HAP-1 (cell line): ENCODE measurements at regions not wholly inside any gene's neighbourhood (a gene's known extent, or its start where the extent isn't known, plus 50 kb on each side); places are given as distances from the start of the nearest gene placed in this dataset.

Experiments
- DNase-seq, 2 experiments: peaks; one replicate each; pipeline ENCODE4 v3.0.0-alpha.2; 2016 to 2020; ENCODE audit warnings: low spot score in 2 of 2
- H3K27me3 ChIP-seq: fragments of 250-450 bp; sonication (Bioruptor Pico); 2 replicates; pipeline ENCODE4 v1.5.1; 2020; ENCODE audit warnings: low read depth, mild to moderate bottlenecking, moderate library complexity
- H3K36me3 ChIP-seq: fragments of 250-450 bp; sonication (Bioruptor Pico); replicated peaks from 2 replicates; pipeline ENCODE4 v1.5.1; 2020; ENCODE audit warnings: mild to moderate bottlenecking
- H3K4me1 ChIP-seq: fragments of 250-450 bp; sonication (Bioruptor Pico); 2 replicates; pipeline ENCODE4 v1.5.1; 2020; ENCODE audit warnings: mild to moderate bottlenecking
- H3K4me3 ChIP-seq: fragments of 250-450 bp; sonication (Bioruptor Pico); 2 replicates; pipeline ENCODE4 v1.5.1; 2020; ENCODE audit warnings: mild to moderate bottlenecking, moderate library complexity
- H3K9me3 ChIP-seq: fragments of 250-450 bp; sonication (Bioruptor Pico); 2 replicates; pipeline ENCODE4 v1.5.1; 2020; ENCODE audit warnings: mild to moderate bottlenecking, moderate library complexity
- in situ Hi-C: fragments of 300-500 bp; cut with MboI; formaldehyde crosslinking; loops from 3 replicates; pipeline ENCODE4 v1.14.3; 2020; ENCODE audit warnings: low sequenced_read_pairs, inconsistent platforms, mixed read lengths

GRCh38 chr13:21757763-21758162 is 86.9 kb downstream of the FGF9 start:
- in situ Hi-C loops, result no loop called here
- H3K36me3 ChIP-seq, result no peaks in the 10 kb centered on the region
- no peaks in the 10 kb centered on the region for H3K4me1 ChIP-seq
- DNase-seq, result no peak
- H3K27me3 ChIP-seq, result no peaks in the 10 kb centered on the region
- H3K4me3 ChIP-seq, result no peak overlapping the region
- H3K9me3 ChIP-seq, result no peaks in the 10 kb centered on the region

GRCh38 chr13:21758441-21758840 is 87.6 kb downstream of the FGF9 start:
- H3K9me3 ChIP-seq, result no peaks in the 10 kb centered on the region
- in situ Hi-C loops, result no loop called here
- no peak overlapping the region for H3K4me3 ChIP-seq
- no peaks in the 10 kb centered on the region for H3K36me3 ChIP-seq
- no peaks in the 10 kb centered on the region for H3K27me3 ChIP-seq
- DNase-seq, result no peak
- no peaks in the 10 kb centered on the region for H3K4me1 ChIP-seq

- no peak for DNase-seq
- no peak overlapping the region for H3K4me3 ChIP-seq
- H3K27me3 ChIP-seq, result no peaks in the 10 kb centered on the region
- no peaks in the 10 kb centered on the region for H3K4me1 ChIP-seq
- H3K9me3 ChIP-seq, result no peaks in the 10 kb centered on the region
- in situ Hi-C loops, result no loop called here
- no peaks in the 10 kb centered on the region for H3K36me3 ChIP-seq
Measured at GRCh38 chr13:21759463-21759862, 88.6 kb downstream of the FGF9 start.

GRCh38 chr13:21759911-21760310 is 89.0 kb downstream of the FGF9 start:
- in situ Hi-C loops, result no loop called here
- H3K36me3 ChIP-seq, result no peaks in the 10 kb centered on the region
- no peaks in the 10 kb centered on the region for H3K27me3 ChIP-seq
- no peak for DNase-seq
- H3K4me1 ChIP-seq, result no peaks in the 10 kb centered on the region
- H3K9me3 ChIP-seq, result no peaks in the 10 kb centered on the region
- H3K4me3 ChIP-seq, result no peak overlapping the region

- Histone ChIP-seq H3K27me3 (no peaks in the 10 kb centered on the region), H3K4me3 (no peak overlapping the region), H3K4me1 (no peaks in the 10 kb centered on the region), H3K9me3 (no peaks in the 10 kb centered on the region), H3K36me3 (no peaks in the 10 kb centered on the region)
- no peak for DNase-seq
- in situ Hi-C loops, result no loop called here
Measured at GRCh38 chr13:21761770-21762169, 90.9 kb downstream of the FGF9 start.

GRCh38 chr13:21762512-21762911 is 91.6 kb downstream of the FGF9 start:
- in situ Hi-C loops, result no loop called here
- no peaks in the 10 kb centered on the region for H3K27me3 ChIP-seq

GRCh38 chr13:21767032-21767431 is 96.2 kb downstream of the FGF9 start:
- Histone ChIP-seq H3K4me3 (no peak overlapping the region), H3K9me3 (no peaks in the 10 kb centered on the region), H3K4me1 (no peaks in the 10 kb centered on the region), H3K36me3 (no peaks in the 10 kb centered on the region), H3K27me3 (no peaks in the 10 kb centered on the region)
- in situ Hi-C loops, result no loop called here
- no peak for DNase-seq

More at GRCh38 chr13:21762512-21762911, 91.6 kb downstream of the FGF9 start:
- no peak for DNase-seq
- H3K4me1 ChIP-seq, result no peaks in the 10 kb centered on the region
- H3K4me3 ChIP-seq, result no peak overlapping the region
- no peaks in the 10 kb centered on the region for H3K36me3 ChIP-seq
- H3K9me3 ChIP-seq, result no peaks in the 10 kb centered on the region

- Histone ChIP-seq H3K27me3 (no peaks in the 10 kb centered on the region), H3K9me3 (peaks cover 2% of the 10 kb centered on the region; the same call in 1 of the 2 replicates), H3K36me3 (no peaks in the 10 kb centered on the region), H3K4me3 (no peak overlapping the region), H3K4me1 (no peaks in the 10 kb centered on the region)
- DNase-seq, result no peak
- in situ Hi-C loops, result no loop called here
Measured at GRCh38 chr13:21771075-21771474, 100.2 kb downstream of the FGF9 start.

GRCh38 chr13:21777166-21777565 is 106.3 kb downstream of the FGF9 start:
- Histone ChIP-seq H3K36me3 (no peaks in the 10 kb centered on the region), H3K9me3 (peaks cover 2% of the 10 kb centered on the region; the same call in 1 of the 2 replicates), H3K4me3 (no peak overlapping the region), H3K27me3 (no peaks in the 10 kb centered on the region), H3K4me1 (no peaks in the 10 kb centered on the region)
- in situ Hi-C loops, result loop anchor here (25.0 kb wide), 1 partner anchor 110 kb away; no protein-coding TSS in a partner anchor
- DNase-seq, result no peak

- H3K4me3 ChIP-seq, result no peak overlapping the region
- no peak for DNase-seq
- peaks cover 2% of the 10 kb centered on the region; the same call in 1 of the 2 replicates for H3K9me3 ChIP-seq
- no peaks in the 10 kb centered on the region for H3K27me3 ChIP-seq
- H3K36me3 ChIP-seq, result no peaks in the 10 kb centered on the region
- no peaks in the 10 kb centered on the region for H3K4me1 ChIP-seq
- in situ Hi-C loops, result loop anchor here (25.0 kb wide), 1 partner anchor 109 kb away; no protein-coding TSS in a partner anchor
Measured at GRCh38 chr13:21777813-21778212, 106.9 kb downstream of the FGF9 start.

GRCh38 chr13:21782736-21783135 is 111.9 kb downstream of the FGF9 start:
- no peak overlapping the region for H3K4me3 ChIP-seq
- H3K9me3 ChIP-seq, result peaks cover 2% of the 10 kb centered on the region; the same call in 1 of the 2 replicates
- DNase-seq, result no peak
- H3K27me3 ChIP-seq, result no peaks in the 10 kb centered on the region
- H3K4me1 ChIP-seq, result no peaks in the 10 kb centered on the region
- in situ Hi-C loops, result loop anchor here (25.0 kb wide), 1 partner anchor 105 kb away; no protein-coding TSS in a partner anchor
- no peaks in the 10 kb centered on the region for H3K36me3 ChIP-seq

- Histone ChIP-seq H3K27me3 (no peaks in the 10 kb centered on the region), H3K9me3 (peaks cover 2% of the 10 kb centered on the region; the same call in 1 of the 2 replicates), H3K36me3 (no peaks in the 10 kb centered on the region), H3K4me1 (no peaks in the 10 kb centered on the region), H3K4me3 (no peak overlapping the region)
- in situ Hi-C loops, result loop anchor here (25.0 kb wide), 1 partner anchor 101 kb away; no protein-coding TSS in a partner anchor
- DNase-seq, result no peak
Measured at GRCh38 chr13:21785990-21786389, 115.1 kb downstream of the FGF9 start.

- no peak overlapping the region for H3K4me3 ChIP-seq
- H3K9me3 ChIP-seq, result no peaks in the 10 kb centered on the region
- in situ Hi-C loops, result loop anchor here (25.0 kb wide), 1 partner anchor 91 kb away; no protein-coding TSS in a partner anchor
- DNase-seq, result no peak
- H3K4me1 ChIP-seq, result no peaks in the 10 kb centered on the region
- no peaks in the 10 kb centered on the region for H3K36me3 ChIP-seq
- no peaks in the 10 kb centered on the region for H3K27me3 ChIP-seq
Measured at GRCh38 chr13:21796066-21796465, 125.2 kb downstream of the FGF9 start.

GRCh38 chr13:21796775-21797514 is 126.1 kb downstream of the FGF9 start:
- DNase-seq, result no peak
- no peaks in the 10 kb centered on the region for H3K27me3 ChIP-seq
- H3K36me3 ChIP-seq, result no peaks in the 10 kb centered on the region
- H3K9me3 ChIP-seq, result no peaks in the 10 kb centered on the region
- in situ Hi-C loops, result loop anchor here (25.0 kb wide), 1 partner anchor 90 kb away; no protein-coding TSS in a partner anchor
- no peaks in the 10 kb centered on the region for H3K4me1 ChIP-seq
- no peak overlapping the region for H3K4me3 ChIP-seq
